ENCODE measurements at regions not wholly inside any gene's neighbourhood (a gene's known extent, or its start where the extent isn't known, plus 50 kb on each side); places are given as distances from the start of the nearest gene placed in this dataset.

DNA sequence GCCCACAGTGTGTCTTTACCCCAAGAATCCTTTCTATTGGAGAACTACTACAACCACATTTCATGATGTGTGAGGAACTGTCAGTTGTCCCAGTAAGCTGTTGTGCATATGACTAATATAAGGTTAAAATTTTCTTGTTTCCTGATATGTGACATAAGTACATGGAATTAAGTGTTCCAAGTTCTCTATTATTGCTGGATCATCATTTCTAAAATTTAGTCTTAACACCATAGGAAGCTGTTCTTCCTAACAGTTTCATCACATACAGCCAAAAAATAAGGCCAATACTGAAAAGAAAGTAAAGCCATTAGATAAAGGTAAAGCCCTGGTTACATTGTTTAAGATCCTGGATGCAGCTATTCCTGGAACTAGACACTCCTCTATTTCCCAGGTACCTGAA, 620.9 kb upstream of the CDH8 start:
- no peak overlapping the region for H3K4me3 ChIP-seq (ENCODE audit: low read depth, low read length)
- no peak for DNase-seq
- 0 out of 2 replicates have a peak, but pooled peaks cover 4% of the 10 kb centered on the region for H3K9me3 ChIP-seq
- POLR2A ChIA-PET: no interaction called here
- no peak for TF ChIP-seq CTCF (IDR thresholded peaks at IDR 0.05; ENCODE audit: insufficient read depth in 1 of 2, low read depth in 1 of 2, low read length in 1 of 2, severe bottlenecking in 1 of 2, unreplicated experiment in 1 of 2)
- H3K9me3 Mint-ChIP-seq (ENCODE audit: unreplicated experiment): no peaks in the 10 kb centered on the region
- CTCF ChIA-PET: no interaction called here
- no peaks in the 10 kb centered on the region for H3K4me1 ChIP-seq
- H3K27me3 Mint-ChIP-seq (ENCODE audit: insufficient read depth, unreplicated experiment): no peaks in the 10 kb centered on the region
- no TSS peak for BruUV-seq (replicated peaks)
- no peaks in the 10 kb centered on the region for H3K36me3 Mint-ChIP-seq (ENCODE audit: insufficient read depth, unreplicated experiment)
- H3K4me1 Mint-ChIP-seq (ENCODE audit: low read depth, unreplicated experiment): no peaks in the 10 kb centered on the region
- no peaks in the 10 kb centered on the region for H3K36me3 ChIP-seq (ENCODE audit: control insufficient read depth, insufficient read depth, low read length)
- intact Hi-C loops (cut with micrococcal nuclease; ENCODE audit: unreplicated experiment): no loop called here
- H3K27me3 ChIP-seq (replicated peaks; ENCODE audit: control insufficient read depth, insufficient read depth, low read length): no peaks in the 10 kb centered on the region
- no peak overlapping the region for H3K27ac Mint-ChIP-seq (ENCODE audit: unreplicated experiment)
- no peak overlapping the region for H3K4me3 Mint-ChIP-seq (ENCODE audit: unreplicated experiment)

DNA sequence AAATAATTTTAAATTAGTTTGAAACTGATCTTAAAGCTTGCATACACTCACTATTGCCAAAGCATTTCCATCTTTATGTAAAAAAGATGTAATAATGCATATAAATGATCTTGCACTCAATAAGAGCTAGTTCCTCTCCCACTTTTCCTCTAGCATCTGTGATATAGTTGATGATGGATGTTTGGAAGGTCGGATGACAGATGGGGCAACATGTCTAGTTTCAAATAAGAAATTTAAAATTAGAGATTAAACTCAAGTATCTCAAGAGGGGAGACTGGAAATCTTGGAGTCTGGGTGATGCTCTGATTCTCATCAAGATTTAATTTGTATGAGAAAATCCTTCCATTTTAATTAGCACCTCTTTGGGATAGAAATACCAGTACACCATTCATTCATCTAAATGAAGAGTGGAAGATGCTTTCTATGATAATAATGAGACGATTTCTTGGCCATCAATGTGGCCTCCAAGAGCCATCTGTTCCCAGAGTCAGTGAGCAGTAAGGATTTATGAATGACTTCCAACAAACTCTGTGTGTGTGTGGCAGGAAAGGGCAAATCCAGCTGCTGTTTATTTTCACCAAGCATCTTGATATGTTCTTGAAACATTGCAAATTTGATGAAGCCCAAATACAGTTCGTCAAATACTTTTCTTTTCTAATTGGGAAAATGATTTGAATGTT, 616.3 kb upstream of the CDH8 start:
- Histone ChIP-seq H3K4me3 (ENCODE audit: low read depth, low read length) (no peak overlapping the region), H3K4me1 (no peaks in the 10 kb centered on the region), H3K27me3 (replicated peaks; ENCODE audit: control insufficient read depth, insufficient read depth, low read length) (no peaks in the 10 kb centered on the region), H3K9me3 (0 out of 2 replicates have a peak, but pooled peaks cover 10% of the 10 kb centered on the region), H3K36me3 (ENCODE audit: control insufficient read depth, insufficient read depth, low read length) (no peaks in the 10 kb centered on the region)
- Mint-ChIP-seq H3K9me3 (ENCODE audit: unreplicated experiment) (peaks cover 11% of the 10 kb centered on the region), H3K27me3 (ENCODE audit: insufficient read depth, unreplicated experiment) (no peaks in the 10 kb centered on the region), H3K27ac (ENCODE audit: unreplicated experiment) (no peak overlapping the region), H3K4me1 (ENCODE audit: low read depth, unreplicated experiment) (no peaks in the 10 kb centered on the region), H3K36me3 (ENCODE audit: insufficient read depth, unreplicated experiment) (no peaks in the 10 kb centered on the region), H3K4me3 (ENCODE audit: unreplicated experiment) (no peak overlapping the region)
- POLR2A ChIA-PET: no interaction called here
- intact Hi-C loops (cut with micrococcal nuclease; ENCODE audit: unreplicated experiment): no loop called here
- CTCF ChIA-PET: no interaction called here
- TF ChIP-seq CTCF (IDR thresholded peaks at IDR 0.05; ENCODE audit: insufficient read depth in 1 of 2, low read depth in 1 of 2, low read length in 1 of 2, severe bottlenecking in 1 of 2, unreplicated experiment in 1 of 2): no peak
- DNase-seq: no peak
- no TSS peak for BruUV-seq (replicated peaks)

DNA sequence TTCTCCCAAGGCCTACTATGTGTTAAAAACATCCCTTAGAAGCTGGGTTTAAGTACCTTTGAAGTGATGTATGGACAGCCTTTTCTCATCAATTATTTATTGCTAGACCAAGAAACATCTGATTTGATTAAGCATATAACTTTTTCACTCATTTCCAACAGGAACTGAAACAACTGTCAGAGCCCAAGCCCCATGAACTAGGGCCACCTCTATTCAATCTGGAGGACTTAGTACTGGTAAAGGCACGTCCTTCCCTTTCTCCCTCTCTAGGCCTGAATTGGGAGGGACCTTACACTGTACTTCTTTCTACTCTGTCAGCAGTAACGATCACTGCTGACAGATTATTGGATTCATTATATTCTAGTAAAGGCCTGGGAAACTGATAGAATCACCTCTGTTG, 612.0 kb upstream of the CDH8 start:
- H3K9me3 Mint-ChIP-seq (ENCODE audit: unreplicated experiment): peaks cover 11% of the 10 kb centered on the region
- POLR2A ChIA-PET: no interaction called here
- no peak for DNase-seq
- BruUV-seq (replicated peaks): no TSS peak
- CTCF ChIA-PET: no interaction called here
- TF ChIP-seq CTCF (IDR thresholded peaks at IDR 0.05; ENCODE audit: insufficient read depth in 1 of 2, low read depth in 1 of 2, low read length in 1 of 2, severe bottlenecking in 1 of 2, unreplicated experiment in 1 of 2): no peak
- H3K36me3 Mint-ChIP-seq (ENCODE audit: insufficient read depth, unreplicated experiment): no peaks in the 10 kb centered on the region
- H3K4me3 ChIP-seq (ENCODE audit: low read depth, low read length): no peak overlapping the region
- no peaks in the 10 kb centered on the region for H3K27me3 Mint-ChIP-seq (ENCODE audit: insufficient read depth, unreplicated experiment)
- no peak overlapping the region for H3K27ac Mint-ChIP-seq (ENCODE audit: unreplicated experiment)
- no peaks in the 10 kb centered on the region for H3K4me1 ChIP-seq
- no peak overlapping the region for H3K4me3 Mint-ChIP-seq (ENCODE audit: unreplicated experiment)
- H3K36me3 ChIP-seq (ENCODE audit: control insufficient read depth, insufficient read depth, low read length): no peaks in the 10 kb centered on the region
- H3K4me1 Mint-ChIP-seq (ENCODE audit: low read depth, unreplicated experiment): no peaks in the 10 kb centered on the region
- no peaks in the 10 kb centered on the region for H3K27me3 ChIP-seq (replicated peaks; ENCODE audit: control insufficient read depth, insufficient read depth, low read length)
- 0 out of 2 replicates have a peak, but pooled peaks cover 6% of the 10 kb centered on the region for H3K9me3 ChIP-seq
- intact Hi-C loops (cut with micrococcal nuclease; ENCODE audit: unreplicated experiment): no loop called here
